ENCODE measurements at regions not wholly inside any gene's neighbourhood (a gene's known extent, or its start where the extent isn't known, plus 50 kb on each side); places are given as distances from the start of the nearest gene placed in this dataset.

DNA sequence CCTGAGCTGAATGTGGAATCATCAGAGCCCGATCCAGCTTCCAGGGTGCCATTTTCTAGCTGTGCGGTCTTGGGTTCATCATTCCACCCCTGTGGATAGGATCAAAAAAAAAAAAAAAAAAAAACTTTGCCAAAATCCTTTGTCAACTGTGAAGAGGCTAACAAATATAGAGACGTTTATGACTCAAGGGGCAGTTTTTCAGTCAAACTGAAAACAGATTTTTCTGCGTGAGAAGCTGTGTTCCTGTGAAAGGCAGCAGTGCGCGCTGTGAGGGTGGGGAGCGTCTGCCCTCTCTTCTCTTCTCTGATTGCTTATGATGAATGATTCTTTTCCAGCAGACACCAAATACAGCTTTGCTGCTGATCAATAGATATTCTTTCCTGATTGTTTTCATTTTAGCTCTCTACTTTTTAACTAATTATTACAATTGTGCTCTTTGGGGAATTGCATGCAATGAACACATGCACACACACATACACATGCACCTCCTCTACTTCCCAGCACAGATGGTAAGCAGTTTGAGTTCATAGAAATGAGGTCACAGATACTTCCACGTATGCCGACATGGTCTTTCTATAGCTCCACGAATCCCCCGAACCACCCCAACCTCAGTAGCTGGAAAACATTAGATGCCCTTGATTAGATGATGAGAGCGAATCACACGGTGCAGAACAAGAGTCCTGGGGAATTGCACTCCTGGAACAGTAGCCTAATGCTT lies 175.4 kb downstream of the NRP2 start:
- intact Hi-C loops (cut with micrococcal nuclease) = no loop called here
- no peak overlapping the region for H3K27ac Mint-ChIP-seq
- CTCF ChIA-PET = no interaction called here
- no peak overlapping the region for H3K4me3 Mint-ChIP-seq
- POLR2A ChIA-PET = no interaction called here
- peaks cover 10% of the 10 kb centered on the region for H3K27me3 Mint-ChIP-seq
- DNase-seq = no peak
- H3K4me1 Mint-ChIP-seq (ENCODE audit: low read depth) = no peaks in the 10 kb centered on the region
- no peaks in the 10 kb centered on the region for H3K36me3 Mint-ChIP-seq
- H3K9me3 Mint-ChIP-seq = no peaks in the 10 kb centered on the region

DNA sequence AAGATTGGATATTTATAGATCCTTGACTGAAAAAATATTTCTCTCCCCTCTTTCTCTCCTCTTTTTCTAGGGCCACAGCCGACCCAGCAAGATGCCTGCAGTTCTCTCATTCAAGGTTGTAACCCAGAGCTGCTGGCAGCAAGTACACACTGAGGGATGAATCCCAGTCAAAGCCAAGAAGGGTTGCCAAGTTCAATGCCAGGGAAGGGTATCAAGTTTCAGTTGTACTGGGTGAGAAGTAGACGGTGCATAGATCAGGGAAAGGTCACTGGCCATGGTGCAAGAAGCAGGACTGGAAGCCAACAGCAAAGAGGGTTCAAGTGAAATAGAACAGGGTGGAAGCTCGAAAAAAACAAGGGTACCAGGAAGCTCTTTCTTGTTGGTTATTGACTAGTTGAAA lies 170.2 kb downstream of the NRP2 start:
- H3K4me1 Mint-ChIP-seq (ENCODE audit: low read depth) = no peaks in the 10 kb centered on the region
- H3K36me3 Mint-ChIP-seq = no peaks in the 10 kb centered on the region
- intact Hi-C loops (cut with micrococcal nuclease) = no loop called here
- DNase-seq = no peak
- H3K27ac Mint-ChIP-seq = no peak overlapping the region
- ChIA-PET CTCF (interaction anchor here (1.4 kb wide), 1 partner anchor 74 kb away, joined by 5 read pairs; no protein-coding TSS in a partner anchor), POLR2A (no interaction called here)
- H3K4me3 Mint-ChIP-seq = no peak overlapping the region
- H3K27me3 Mint-ChIP-seq = peaks cover 17% of the 10 kb centered on the region
- no peaks in the 10 kb centered on the region for H3K9me3 Mint-ChIP-seq

DNA sequence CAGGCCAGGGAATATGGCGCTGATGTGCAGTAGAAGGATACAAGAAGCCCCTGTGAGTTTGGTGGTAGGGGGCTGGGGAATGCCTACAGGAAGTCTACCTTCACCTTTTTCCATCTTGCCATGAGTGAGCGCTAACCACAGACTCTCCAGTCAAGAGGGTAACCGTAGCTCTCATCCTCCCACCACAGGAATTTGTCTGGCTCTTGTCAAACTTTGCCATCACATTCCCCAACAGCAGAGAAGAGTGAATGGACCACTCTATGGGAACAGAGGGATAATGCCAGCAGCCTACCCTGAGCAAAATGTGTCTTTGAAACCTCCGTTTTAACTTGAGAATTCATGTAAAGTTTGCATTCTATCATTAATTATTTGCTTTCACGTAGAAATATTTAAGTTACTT lies 168.3 kb downstream of the NRP2 start:
- DNase-seq = no peak
- CTCF ChIA-PET = no interaction called here
- Mint-ChIP-seq H3K27ac (no peak overlapping the region), H3K27me3 (peaks cover 19% of the 10 kb centered on the region), H3K36me3 (no peaks in the 10 kb centered on the region), H3K4me1 (ENCODE audit: low read depth) (no peaks in the 10 kb centered on the region), H3K4me3 (no peak overlapping the region), H3K9me3 (no peaks in the 10 kb centered on the region)
- POLR2A ChIA-PET = no interaction called here
- intact Hi-C loops (cut with micrococcal nuclease) = no loop called here

DNA sequence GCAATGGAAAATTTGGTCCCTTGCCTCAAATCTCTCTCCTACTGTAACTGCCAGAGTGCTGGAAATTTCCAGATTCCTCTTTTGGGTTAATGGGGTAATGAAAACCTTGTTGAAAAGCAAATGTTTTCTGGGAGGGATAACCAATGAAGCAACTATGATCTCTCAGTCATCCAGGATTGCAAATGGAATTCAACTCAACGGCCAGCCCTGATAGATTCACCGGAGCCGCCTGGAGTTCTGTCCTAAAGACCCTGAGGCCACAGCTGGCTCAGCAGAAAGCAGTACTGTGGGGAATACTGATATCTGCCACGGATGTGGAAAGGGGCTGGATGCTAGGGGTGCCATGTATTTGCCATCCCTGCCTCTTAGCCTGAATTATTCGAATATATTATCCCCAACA lies 167.8 kb downstream of the NRP2 start:
- POLR2A ChIA-PET = no interaction called here
- H3K27me3 Mint-ChIP-seq = peaks cover 17% of the 10 kb centered on the region
- CTCF ChIA-PET = no interaction called here
- no peak for DNase-seq
- H3K9me3 Mint-ChIP-seq = no peaks in the 10 kb centered on the region
- H3K36me3 Mint-ChIP-seq = no peaks in the 10 kb centered on the region
- H3K4me3 Mint-ChIP-seq = no peak overlapping the region
- H3K4me1 Mint-ChIP-seq (ENCODE audit: low read depth) = no peaks in the 10 kb centered on the region
- no peak overlapping the region for H3K27ac Mint-ChIP-seq
- intact Hi-C loops (cut with micrococcal nuclease) = no loop called here

DNA sequence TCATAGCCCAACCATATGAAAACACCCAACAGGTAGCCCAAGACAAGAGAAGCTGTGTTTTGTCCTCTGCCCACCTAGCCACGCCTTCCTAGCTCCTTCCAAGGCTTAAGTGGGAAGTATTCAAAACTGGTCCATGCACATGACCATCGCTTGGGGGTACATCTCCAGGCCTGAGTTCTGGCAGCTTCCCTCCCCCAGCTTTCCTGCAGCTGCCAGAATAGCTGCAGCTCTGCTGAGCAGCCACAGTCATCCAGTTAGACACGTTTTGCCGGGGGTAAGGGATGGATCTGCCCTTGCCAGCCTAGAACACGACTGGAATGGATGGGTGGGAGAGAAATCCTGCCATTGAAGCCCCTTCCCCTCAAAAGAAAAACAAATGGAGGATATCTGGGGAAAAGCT lies 166.8 kb downstream of the NRP2 start:
- DNase-seq = no peak
- no peaks in the 10 kb centered on the region for H3K36me3 Mint-ChIP-seq
- H3K27me3 Mint-ChIP-seq = peaks cover 17% of the 10 kb centered on the region
- no peak overlapping the region for H3K4me3 Mint-ChIP-seq
- H3K4me1 Mint-ChIP-seq (ENCODE audit: low read depth) = no peaks in the 10 kb centered on the region
- intact Hi-C loops (cut with micrococcal nuclease) = no loop called here
- POLR2A ChIA-PET = no interaction called here
- no peak overlapping the region for H3K27ac Mint-ChIP-seq
- CTCF ChIA-PET = no interaction called here
- no peaks in the 10 kb centered on the region for H3K9me3 Mint-ChIP-seq

DNA sequence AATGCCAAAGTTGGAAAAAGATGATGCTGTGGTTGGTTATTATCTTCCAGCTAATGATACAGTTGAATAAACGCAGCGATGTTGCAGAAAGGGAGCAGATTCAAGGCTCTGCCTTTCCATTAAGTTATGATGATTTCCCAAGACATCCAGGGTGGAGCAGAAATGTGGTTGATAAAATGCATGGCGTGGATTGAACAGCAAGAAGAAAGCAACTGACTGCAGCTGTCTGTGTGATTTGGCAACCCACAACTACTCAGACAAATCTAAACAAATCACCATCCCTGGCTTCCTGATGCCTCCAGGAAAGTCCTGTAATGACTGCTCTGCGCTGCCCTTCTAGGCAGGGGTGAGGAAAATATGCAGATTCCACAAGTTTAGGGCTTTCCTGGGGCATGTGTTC lies 166.3 kb downstream of the NRP2 start:
- H3K9me3 Mint-ChIP-seq = no peaks in the 10 kb centered on the region
- no peak overlapping the region for H3K27ac Mint-ChIP-seq

More for the DNA sequence above, 166.3 kb downstream of the NRP2 start:
- CTCF ChIA-PET = no interaction called here
- no peaks in the 10 kb centered on the region for H3K36me3 Mint-ChIP-seq
- peaks cover 17% of the 10 kb centered on the region for H3K27me3 Mint-ChIP-seq
- POLR2A ChIA-PET = no interaction called here
- DNase-seq = no peak
- intact Hi-C loops (cut with micrococcal nuclease) = no loop called here
- no peaks in the 10 kb centered on the region for H3K4me1 Mint-ChIP-seq (ENCODE audit: low read depth)
- no peak overlapping the region for H3K4me3 Mint-ChIP-seq
